Superior temporal gyrus (tissue), 1 donor: ENCODE measurements at regions not wholly inside any gene's neighbourhood (a gene's known extent, or its start where the extent isn't known, plus 50 kb on each side); places are given as distances from the start of the nearest gene placed in this dataset.
"Not testable (repeated sequence)": the region's sequence is repeated elsewhere in the genome, so short reads cannot be mapped to it uniquely, and the experiment has no call there.

ENCODE experiments used
- DNase-seq: peaks from one replicate; pipeline ENCODE4 v3.0.0-alpha.2; 2016; ENCODE audit errors: extremely low spot score

DNA sequence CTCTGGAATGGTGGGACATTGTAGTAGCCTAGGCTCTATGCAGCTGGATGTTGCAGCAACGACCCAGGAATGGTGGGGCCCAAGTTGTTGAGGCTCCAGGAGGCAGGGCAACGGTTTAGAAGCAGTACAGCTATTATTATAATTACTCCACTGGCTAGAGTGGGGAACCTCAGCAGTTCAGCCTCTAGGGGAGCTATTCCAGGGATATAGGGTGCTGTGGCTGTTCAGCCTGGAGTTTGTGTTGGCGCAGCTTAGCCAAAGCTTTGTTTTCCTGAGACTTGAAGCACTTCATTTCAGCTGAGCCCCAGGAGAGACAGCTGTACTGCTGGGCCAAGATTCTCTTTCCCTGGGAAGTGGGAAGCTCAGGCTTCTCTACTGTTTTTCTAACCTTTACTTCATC lies 1023.0 kb upstream of the ATXN7L3B start:
- no peak for DNase-seq

- DNase-seq, result no peak
Measured at GRCh38 chr12:73517859-73518258, 1019.8 kb upstream of the ATXN7L3B start.

DNA sequence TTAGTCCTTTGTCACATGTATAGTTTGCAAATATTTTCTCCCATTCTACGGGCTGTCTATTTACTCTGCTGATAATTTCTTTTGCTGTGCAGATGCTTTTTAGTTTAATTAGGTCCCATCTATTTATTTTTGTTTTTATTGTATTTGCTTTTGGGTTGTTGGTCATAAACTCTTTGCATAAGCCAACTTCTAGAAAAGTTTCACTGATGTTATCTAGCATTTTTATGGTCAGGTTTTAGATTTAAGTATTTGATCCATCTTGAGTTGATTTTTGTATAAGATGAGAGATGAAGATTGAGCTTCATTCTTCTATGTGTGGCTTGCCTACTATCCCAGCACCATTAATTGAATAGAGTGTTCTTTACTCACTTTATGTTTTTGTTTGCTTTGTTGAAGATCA lies 1008.4 kb upstream of the ATXN7L3B start:
- no peak for DNase-seq

DNA sequence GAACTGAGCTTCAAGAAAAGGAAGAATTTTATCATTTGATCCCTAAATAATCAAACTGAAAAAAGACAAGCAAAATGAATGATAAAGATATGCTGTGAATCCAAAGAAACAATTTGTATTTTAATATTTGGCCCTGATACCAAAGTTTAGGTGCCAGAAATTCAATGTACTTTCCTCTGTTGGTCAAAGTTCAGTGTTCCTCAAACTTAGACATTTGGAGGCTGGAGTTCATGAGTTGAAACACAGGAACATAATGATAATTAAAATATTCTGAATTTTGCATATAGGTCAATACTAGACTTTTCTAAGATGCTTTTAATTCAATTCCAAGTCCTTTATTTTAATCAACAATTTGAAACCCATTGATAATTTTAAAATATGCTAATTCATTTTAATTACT lies 1007.7 kb upstream of the ATXN7L3B start:
- DNase-seq, result no peak

GRCh38 chr12:73531752-73532151 lies 1005.9 kb upstream of the ATXN7L3B start:
- no peak for DNase-seq

- no peak for DNase-seq
Measured at GRCh38 chr12:73547421-73547820, 990.2 kb upstream of the ATXN7L3B start.

- no peak for DNase-seq
Measured at GRCh38 chr12:73585136-73585535, 952.5 kb upstream of the ATXN7L3B start.

- no peak for DNase-seq
Measured at GRCh38 chr12:73589220-73589619, 948.4 kb upstream of the ATXN7L3B start.

DNA sequence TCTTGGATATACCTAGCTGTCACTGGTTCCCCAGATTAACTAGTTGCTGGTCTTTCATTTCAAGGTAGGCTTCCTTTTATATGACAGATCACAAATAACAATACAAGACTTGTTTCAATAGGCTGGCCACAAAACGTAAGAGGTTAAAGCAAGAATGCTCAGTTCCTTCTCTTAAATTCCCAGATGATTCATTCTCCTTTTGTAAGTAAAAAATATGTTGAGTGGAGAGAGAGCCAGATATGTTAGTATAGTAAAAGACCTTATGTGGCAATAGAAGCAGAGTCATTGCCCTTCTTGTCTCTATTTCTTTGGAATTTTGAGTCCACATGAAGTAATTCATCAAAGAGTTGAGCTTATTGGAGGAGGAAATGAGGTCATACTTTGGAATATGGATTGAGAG lies 939.0 kb upstream of the ATXN7L3B start:
- no peak for DNase-seq

DNA sequence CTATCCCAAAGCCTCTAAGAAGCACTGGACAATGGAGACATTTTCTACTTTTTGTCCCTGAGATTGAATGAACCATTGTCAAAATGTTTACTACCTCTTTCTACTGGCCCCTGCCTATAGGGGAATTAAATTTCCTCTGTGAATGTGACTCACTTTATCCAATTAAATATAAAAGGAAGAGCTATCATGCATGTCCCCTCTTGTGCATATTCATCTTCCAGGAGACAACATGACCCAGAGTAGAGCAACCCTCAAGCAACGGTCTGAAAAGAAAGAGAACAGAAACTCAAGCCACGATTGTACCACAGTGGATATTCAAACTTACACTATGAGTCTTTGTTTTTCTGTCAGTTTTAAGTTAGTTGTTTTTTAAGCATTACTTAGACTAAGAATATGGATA lies 938.4 kb upstream of the ATXN7L3B start:
- DNase-seq, result no peak

DNA sequence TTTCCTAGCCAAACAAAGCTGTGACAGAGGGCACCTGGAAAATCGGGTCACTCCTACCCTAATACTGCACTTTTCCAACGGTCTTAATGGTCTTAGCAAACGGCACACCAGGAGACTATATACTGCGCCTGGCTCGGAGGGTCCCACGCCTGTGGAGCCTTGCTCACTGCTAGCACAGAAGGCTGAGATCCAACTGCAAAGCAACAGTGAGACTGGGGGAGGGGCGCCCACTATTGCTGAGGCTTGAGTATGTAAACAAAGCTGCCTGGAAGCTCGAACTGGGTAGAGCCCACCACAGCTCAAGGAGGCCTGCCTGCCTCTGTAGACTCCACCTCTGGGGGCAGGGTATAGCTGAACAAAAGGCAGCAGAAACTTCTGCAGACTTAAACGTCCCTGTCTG lies 931.7 kb upstream of the ATXN7L3B start:
- DNase-seq, result not testable (repeated sequence)

- DNase-seq, result no peak
Measured at GRCh38 chr12:73612551-73612950, 925.1 kb upstream of the ATXN7L3B start.

DNA sequence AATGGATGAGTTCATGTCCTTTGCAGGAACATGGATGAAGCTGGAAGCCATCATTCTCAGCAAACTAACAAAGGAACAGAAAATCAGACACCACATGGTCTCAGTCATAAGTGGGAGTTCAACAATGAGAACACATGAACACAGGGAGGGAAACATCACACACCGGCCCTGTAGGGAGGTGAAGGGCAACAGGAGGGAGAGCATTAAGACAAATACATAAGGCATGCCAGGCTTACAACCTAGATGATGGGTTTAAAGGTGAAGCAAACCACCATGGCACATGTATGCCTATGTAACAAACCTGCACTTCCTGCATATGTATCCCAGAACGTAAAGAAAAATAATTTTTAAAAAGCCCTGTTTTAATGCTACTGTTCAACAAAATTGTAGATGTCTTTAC lies 914.2 kb upstream of the ATXN7L3B start:
- no peak for DNase-seq

DNA sequence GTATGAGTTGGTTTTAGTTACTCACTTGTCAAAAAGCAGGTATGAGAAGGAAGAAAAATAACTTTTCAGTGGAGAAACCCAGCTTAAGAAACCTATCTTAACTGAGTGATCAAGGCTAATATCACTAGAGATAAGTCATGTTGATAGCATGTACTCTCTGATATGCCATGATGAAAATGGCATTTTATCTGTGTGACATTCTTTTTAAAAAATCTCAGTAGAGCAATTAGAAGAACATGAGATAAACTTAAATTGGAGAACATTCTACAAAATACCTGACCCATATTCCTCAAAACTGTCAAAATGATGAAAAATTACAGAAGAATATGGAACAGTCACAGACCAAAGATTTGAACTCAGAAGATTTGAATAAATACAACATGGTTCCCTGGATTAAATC lies 912.4 kb upstream of the ATXN7L3B start:
- no peak for DNase-seq

GRCh38 chr12:73629171-73629570 lies 908.5 kb upstream of the ATXN7L3B start:
- DNase-seq, result no peak

GRCh38 chr12:73629893-73630831 lies 907.5 kb upstream of the ATXN7L3B start:
- DNase-seq, result no peak

DNA sequence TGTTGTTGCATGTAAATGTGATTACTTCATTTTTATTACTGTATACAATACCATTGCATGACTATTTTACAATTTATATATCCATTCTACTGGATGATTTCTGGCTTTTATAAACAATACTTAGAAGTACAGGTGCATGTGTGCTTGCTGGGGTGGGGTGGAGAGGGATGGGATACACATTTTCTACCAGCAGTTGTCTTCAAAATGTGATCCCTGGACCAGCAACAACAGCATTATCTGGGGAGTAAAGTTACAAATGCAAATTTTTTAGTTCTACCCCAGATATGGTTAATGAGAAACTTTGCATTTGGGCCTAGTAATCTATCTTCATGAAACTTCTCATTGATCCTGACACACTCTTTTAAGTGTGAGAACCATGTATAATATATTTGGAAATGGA lies 905.4 kb upstream of the ATXN7L3B start:
- no peak for DNase-seq

- DNase-seq, result no peak
Measured at GRCh38 chr12:73632661-73633060, 905.0 kb upstream of the ATXN7L3B start.

DNA sequence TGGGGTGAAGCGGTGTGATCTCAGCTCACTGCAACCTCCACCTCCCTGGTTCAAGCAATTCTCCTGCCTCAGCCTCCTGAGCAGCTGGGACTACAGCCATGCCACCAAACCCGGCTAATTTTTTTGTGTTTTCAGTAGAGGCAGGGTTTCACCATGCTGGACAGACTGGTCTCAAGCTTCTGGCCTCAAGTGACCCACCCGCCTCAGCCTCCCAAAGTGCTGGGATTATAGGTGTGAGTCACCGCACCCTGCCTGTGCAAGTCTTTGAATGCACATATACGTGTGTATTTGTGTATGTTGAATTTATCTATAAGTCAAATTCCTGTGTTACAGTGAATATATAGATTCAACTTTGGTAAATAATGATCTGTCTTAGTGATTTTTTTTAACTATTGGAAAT lies 898.2 kb upstream of the ATXN7L3B start:
- not testable (repeated sequence) for DNase-seq

GRCh38 chr12:73656375-73656774 lies 881.3 kb upstream of the ATXN7L3B start:
- no peak for DNase-seq

DNA sequence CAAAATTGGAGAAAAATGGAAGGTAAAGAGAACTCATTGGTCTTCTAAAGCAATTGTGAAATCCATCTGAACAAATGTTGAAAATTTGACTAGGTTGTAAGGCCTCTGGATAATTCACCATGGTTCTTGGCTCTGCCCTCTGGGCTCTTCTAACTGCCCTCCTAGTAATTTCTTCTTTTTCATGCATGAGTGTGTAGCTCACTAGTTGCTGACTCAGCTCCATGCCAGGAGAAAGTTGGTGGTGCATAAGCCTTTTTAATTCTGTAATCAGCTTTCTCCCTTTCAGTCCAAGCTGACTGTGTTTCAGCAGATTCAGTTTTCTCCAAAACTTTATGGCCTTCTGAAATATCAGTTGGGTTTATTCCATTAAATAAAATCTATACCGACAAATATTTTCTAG lies 877.8 kb upstream of the ATXN7L3B start:
- no peak for DNase-seq

DNA sequence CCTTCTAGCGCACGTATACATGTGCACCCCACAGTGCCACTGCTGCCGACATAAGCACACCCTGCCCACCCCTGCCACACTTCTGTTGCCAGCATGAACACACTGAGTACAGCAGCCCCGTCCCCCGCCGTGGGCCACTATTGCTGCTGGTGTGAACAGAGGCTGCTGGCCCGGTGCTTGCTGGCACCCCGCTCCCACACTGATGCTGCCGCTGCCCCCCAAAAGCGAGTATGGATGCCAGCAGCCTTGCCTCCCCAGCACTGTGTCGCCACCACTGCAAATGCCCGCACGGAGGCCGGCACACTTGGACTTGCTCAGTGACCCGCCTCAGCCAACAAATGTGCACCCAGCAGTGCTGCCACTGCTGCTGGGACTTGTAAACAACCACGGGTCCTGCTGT lies 872.4 kb upstream of the ATXN7L3B start:
- DNase-seq, result no peak

DNA sequence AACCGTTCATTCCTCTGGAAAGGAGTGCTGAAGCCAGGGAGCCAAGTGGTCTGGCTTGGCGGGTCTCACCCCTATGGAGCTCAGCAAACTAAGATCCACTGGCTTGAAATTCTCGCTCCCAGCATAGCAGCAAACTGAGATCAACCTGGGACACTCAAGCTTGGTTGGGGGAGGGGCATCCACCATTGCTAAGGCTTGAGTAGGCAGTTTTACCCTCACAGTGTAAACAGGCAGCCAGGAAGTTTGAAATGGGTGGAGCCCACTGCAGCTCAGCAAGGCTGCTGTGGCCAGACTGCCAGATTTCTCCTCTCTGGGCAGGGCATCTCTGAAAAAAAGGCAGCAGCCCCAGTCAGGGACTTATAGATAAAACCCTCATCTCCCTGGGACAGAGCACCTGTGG lies 866.1 kb upstream of the ATXN7L3B start:
- DNase-seq, result not testable (repeated sequence)
